HG02610 (cell line): ENCODE measurements at regions not wholly inside any gene's neighbourhood (a gene's known extent, or its start where the extent isn't known, plus 50 kb on each side); places are given as distances from the start of the nearest gene placed in this dataset.
"Not testable (repeated sequence)": the region's sequence is repeated elsewhere in the genome, so short reads cannot be mapped to it uniquely, and the experiment has no call there.

ENCODE experiments used
- ATAC-seq: cut with Tn5 transposase; IDR thresholded peaks from one replicate; pipeline ENCODE4 v1.9.1; 2021; ENCODE audit warnings: mild to moderate bottlenecking, moderate library complexity; ENCODE audit not compliant: unreplicated experiment

GRCh38 chr2:3116371-3116770 is 261.2 kb downstream of the EIPR1 start:
- no peak for ATAC-seq

GRCh38 chr2:3115301-3116042 is 262.1 kb downstream of the EIPR1 start:
- ATAC-seq = no peak

GRCh38 chr2:3114406-3115185 is 263.0 kb downstream of the EIPR1 start:
- no peak for ATAC-seq

GRCh38 chr2:3113769-3114168 is 263.8 kb downstream of the EIPR1 start:
- no peak for ATAC-seq

- no peak for ATAC-seq
Observed at GRCh38 chr2:3113122-3113521, 264.5 kb downstream of the EIPR1 start.

- no peak for ATAC-seq
Observed at GRCh38 chr2:3112553-3112952, 265.1 kb downstream of the EIPR1 start.

GRCh38 chr2:3112131-3112530 is 265.5 kb downstream of the EIPR1 start:
- no peak for ATAC-seq

- ATAC-seq = no peak
Observed at GRCh38 chr2:3110994-3111666, 266.5 kb downstream of the EIPR1 start.

- no peak for ATAC-seq
Observed at GRCh38 chr2:3110555-3110954, 267.1 kb downstream of the EIPR1 start.

GRCh38 chr2:3108710-3109702 is 268.6 kb downstream of the EIPR1 start:
- no peak for ATAC-seq

- ATAC-seq = no peak
Observed at GRCh38 chr2:3108105-3108504, 269.5 kb downstream of the EIPR1 start.

GRCh38 chr2:3107567-3107966 is 270.1 kb downstream of the EIPR1 start:
- no peak for ATAC-seq

- ATAC-seq = no peak
Observed at GRCh38 chr2:3105814-3106569, 271.6 kb downstream of the EIPR1 start.

GRCh38 chr2:3104958-3105813 is 272.4 kb downstream of the EIPR1 start:
- ATAC-seq = not testable (repeated sequence)

- no peak for ATAC-seq
Observed at GRCh38 chr2:3104261-3104660, 273.4 kb downstream of the EIPR1 start.

GRCh38 chr2:3102922-3103569 is 274.6 kb downstream of the EIPR1 start:
- no peak for ATAC-seq

- ATAC-seq = no peak
Observed at GRCh38 chr2:3102081-3102921, 275.3 kb downstream of the EIPR1 start.
